Thyroid gland (tissue), 4 donors: ENCODE measurements at regions not wholly inside any gene's neighbourhood (a gene's known extent, or its start where the extent isn't known, plus 50 kb on each side); places are given as distances from the start of the nearest gene placed in this dataset.

Experiments used
- DNase-seq, 2 donors: peaks; one replicate each; pipeline ENCODE4 v3.0.0-alpha.2; 2019
- H3K27ac ChIP-seq, 3 donors: fragments of 200-600 bp; sonication (generic); 1 replicate in 2 of 3; 2 replicates in 1 of 3; pipeline ENCODE4 v1.5.1; 2016 to 2019; ENCODE audit warnings: mild to moderate bottlenecking in 1 of 3, moderate library complexity in 1 of 3
- H3K27me3 ChIP-seq: fragments of 200-600 bp; sonication (generic); one replicate; pipeline ENCODE4 v1.5.1; 2019
- H3K36me3 ChIP-seq, 2 donors: fragments of 200-600 bp; sonication (generic); one replicate each; pipeline ENCODE4 v1.5.1; 2016 to 2019
- H3K4me1 ChIP-seq, 2 donors: fragments of 200-600 bp; sonication (generic); one replicate each; pipeline ENCODE4 v1.5.1; 2017 to 2019
- H3K4me3 ChIP-seq, 3 donors: fragments of 200-600 bp; sonication (generic); replicated peaks in 1 of 3; 1 replicate in 2 of 3; 2 replicates in 1 of 3; pipeline ENCODE4 v1.5.1; 2016; ENCODE audit warnings: mild to moderate bottlenecking in 1 of 3
- H3K9me3 ChIP-seq: fragments of 200-600 bp; sonication (generic); one replicate; pipeline ENCODE4 v1.5.1; 2017
- POLR2A ChIP-seq, 2 donors: fragments of 450-650 bp; IDR thresholded peaks; one replicate each; pipeline ENCODE4 v1.6.1; 2017; ENCODE audit warnings: antibody characterized with exemption in 2 of 2, mild to moderate bottlenecking in 2 of 2, moderate library complexity in 1 of 2
- WGBS, 2 donors: methylation state at CpG; one replicate each; pipeline ENCODE4 v1.1.5; 2017; 5-methylcytosine and 5-hydroxymethylcytosine counted together
- intact Hi-C: fragments of 100-400 bp; cut with DNase I; formaldehyde crosslinking; loops from one replicate; pipeline ENCODE4 v1.15.1; 2023
- TF ChIP-seq, protein P1 (sequence below), 6 experiments: fragments of 200-600 bp in 3 of 6; fragments of 450-650 bp in 3 of 6; sonication (generic) in 3 of 6; IDR thresholded peaks; one replicate each; pipeline ENCODE4 v1.5.1; 2016 to 2019; ENCODE audit warnings: antibody characterized with exemption in 6 of 6, mild to moderate bottlenecking in 2 of 6, inconsistent platforms in 1 of 6, moderate library complexity in 1 of 6

DNA sequence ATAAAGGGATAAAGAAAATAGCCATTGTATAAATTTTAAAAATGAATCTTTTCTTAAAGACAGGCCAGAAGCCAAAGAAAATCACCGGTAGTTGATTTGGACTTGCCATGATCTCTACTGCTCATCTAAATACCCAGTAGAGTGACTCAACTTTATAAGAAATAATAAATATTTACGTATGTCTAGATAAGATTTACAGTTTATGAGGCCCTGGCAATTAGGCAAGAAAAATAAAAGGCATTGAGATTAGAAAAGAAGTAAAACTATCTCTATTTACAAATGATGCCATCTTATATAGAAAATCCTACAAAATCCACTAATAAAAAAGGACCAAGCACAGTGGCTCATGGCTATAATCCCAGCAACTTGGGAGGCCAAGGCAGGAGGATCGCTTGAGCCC lies 765.5 kb upstream of the HTR2C start:
- no peak overlapping the region for H3K4me3 ChIP-seq
- no peak overlapping the region for H3K27ac ChIP-seq
- H3K27me3 ChIP-seq = no peaks in the 10 kb centered on the region
- WGBS, 2 donors = 84 to 89% methylated on average over 3 of the region's 3 CpGs
- intact Hi-C loops = no loop called here
- TF ChIP-seq POLR2A (IDR thresholded peaks at IDR 0.05) = no peak
- TF ChIP-seq, protein P1, sequence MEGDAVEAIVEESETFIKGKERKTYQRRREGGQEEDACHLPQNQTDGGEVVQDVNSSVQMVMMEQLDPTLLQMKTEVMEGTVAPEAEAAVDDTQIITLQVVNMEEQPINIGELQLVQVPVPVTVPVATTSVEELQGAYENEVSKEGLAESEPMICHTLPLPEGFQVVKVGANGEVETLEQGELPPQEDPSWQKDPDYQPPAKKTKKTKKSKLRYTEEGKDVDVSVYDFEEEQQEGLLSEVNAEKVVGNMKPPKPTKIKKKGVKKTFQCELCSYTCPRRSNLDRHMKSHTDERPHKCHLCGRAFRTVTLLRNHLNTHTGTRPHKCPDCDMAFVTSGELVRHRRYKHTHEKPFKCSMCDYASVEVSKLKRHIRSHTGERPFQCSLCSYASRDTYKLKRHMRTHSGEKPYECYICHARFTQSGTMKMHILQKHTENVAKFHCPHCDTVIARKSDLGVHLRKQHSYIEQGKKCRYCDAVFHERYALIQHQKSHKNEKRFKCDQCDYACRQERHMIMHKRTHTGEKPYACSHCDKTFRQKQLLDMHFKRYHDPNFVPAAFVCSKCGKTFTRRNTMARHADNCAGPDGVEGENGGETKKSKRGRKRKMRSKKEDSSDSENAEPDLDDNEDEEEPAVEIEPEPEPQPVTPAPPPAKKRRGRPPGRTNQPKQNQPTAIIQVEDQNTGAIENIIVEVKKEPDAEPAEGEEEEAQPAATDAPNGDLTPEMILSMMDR (IDR thresholded peaks at IDR 0.05) = no peak
- no peaks in the 10 kb centered on the region for H3K9me3 ChIP-seq
- DNase-seq = no peak
- H3K36me3 ChIP-seq = no peaks in the 10 kb centered on the region
- no peaks in the 10 kb centered on the region for H3K4me1 ChIP-seq

GRCh38 chrX:113804819-113805218 lies 779.1 kb upstream of the HTR2C start:
- 88 to 95% methylated on average over 3 of the region's 3 CpGs for WGBS, 2 donors
- intact Hi-C loops = no loop called here
- H3K36me3 ChIP-seq = no peaks in the 10 kb centered on the region
- no peaks in the 10 kb centered on the region for H3K27me3 ChIP-seq
- no peak overlapping the region for H3K27ac ChIP-seq
- TF ChIP-seq POLR2A (IDR thresholded peaks at IDR 0.05) = no peak
- TF ChIP-seq, protein P1 (IDR thresholded peaks at IDR 0.05) = no peak
- H3K4me3 ChIP-seq = no peak overlapping the region
- DNase-seq = no peak
- no peaks in the 10 kb centered on the region for H3K9me3 ChIP-seq
- no peaks in the 10 kb centered on the region for H3K4me1 ChIP-seq

- no peaks in the 10 kb centered on the region for H3K27me3 ChIP-seq
- H3K4me1 ChIP-seq = no peaks in the 10 kb centered on the region
- no peaks in the 10 kb centered on the region for H3K9me3 ChIP-seq
- H3K36me3 ChIP-seq = no peaks in the 10 kb centered on the region
- no peak overlapping the region for H3K4me3 ChIP-seq
- intact Hi-C loops = no loop called here
- no peak for DNase-seq
- WGBS, 2 donors = 75 to 91% methylated on average over 3 of the region's 3 CpGs
- TF ChIP-seq, protein P1 (IDR thresholded peaks at IDR 0.05) = no peak
- TF ChIP-seq POLR2A (IDR thresholded peaks at IDR 0.05) = no peak
- no peak overlapping the region for H3K27ac ChIP-seq
Measured at GRCh38 chrX:113804291-113804690, 779.6 kb upstream of the HTR2C start.

DNA sequence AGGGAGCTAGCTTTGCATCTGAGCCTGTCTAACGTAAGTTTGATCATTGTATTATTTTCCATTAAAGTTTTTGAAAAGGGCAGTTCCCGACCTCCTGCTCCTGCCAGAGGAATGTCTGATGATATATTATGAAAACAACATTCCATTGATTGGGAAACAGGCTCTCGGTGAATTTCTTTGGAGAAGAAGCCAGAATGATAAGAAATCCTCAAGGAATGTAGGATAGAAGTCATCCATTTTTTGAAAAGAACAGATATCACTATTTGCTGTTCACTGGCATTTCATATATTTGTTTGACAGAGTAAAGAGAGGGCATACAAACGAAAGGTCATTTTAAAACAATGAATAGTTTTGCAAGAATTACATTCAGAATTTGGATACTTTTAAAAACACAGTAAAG lies 781.0 kb upstream of the HTR2C start:
- Histone ChIP-seq H3K27me3 (no peaks in the 10 kb centered on the region), H3K36me3 (no peaks in the 10 kb centered on the region), H3K9me3 (no peaks in the 10 kb centered on the region), H3K4me3 (no peak overlapping the region), H3K27ac (no peak overlapping the region), H3K4me1 (no peaks in the 10 kb centered on the region)
- WGBS, 2 donors = 40 to 43% methylated on average over 4 of the region's 4 CpGs
- TF ChIP-seq POLR2A (IDR thresholded peaks at IDR 0.05) = no peak
- TF ChIP-seq, protein P1 (IDR thresholded peaks at IDR 0.05) = no peak
- intact Hi-C loops = no loop called here
- no peak for DNase-seq

DNA sequence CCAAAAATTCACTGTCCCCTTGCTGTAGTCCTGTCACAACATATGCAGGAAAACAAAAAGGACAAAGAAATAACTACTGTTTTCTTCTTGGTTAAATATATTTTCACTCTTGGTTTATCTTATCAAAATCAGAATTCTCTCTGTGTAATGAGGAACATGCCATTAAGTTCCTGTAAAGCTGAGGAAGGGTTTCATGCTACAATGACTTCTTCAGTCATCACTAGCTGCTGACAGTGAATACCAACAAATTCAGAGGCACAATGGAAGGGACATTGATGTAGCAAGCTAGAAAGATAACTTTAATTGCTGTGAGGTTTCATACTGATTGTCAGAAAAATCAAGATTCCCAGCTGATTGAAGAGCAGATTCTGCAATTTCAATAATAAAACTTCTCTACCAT lies 782.9 kb upstream of the HTR2C start:
- intact Hi-C loops = no loop called here
- Histone ChIP-seq H3K36me3 (no peaks in the 10 kb centered on the region), H3K9me3 (no peaks in the 10 kb centered on the region), H3K4me3 (no peak overlapping the region), H3K27me3 (no peaks in the 10 kb centered on the region), H3K27ac (no peak overlapping the region), H3K4me1 (no peaks in the 10 kb centered on the region)
- TF ChIP-seq POLR2A (IDR thresholded peaks at IDR 0.05) = no peak
- TF ChIP-seq, protein P1 (IDR thresholded peaks at IDR 0.05) = no peak
- no peak for DNase-seq
